Stimulated activated CD8-positive, alpha-beta memory T cell treated with anti-CD3 and anti-CD28 coated beads, Interleukin-7, amount 100 ng/mL, for 48 hours (primary cell): ENCODE measurements at regions not wholly inside any gene's neighbourhood (a gene's known extent, or its start where the extent isn't known, plus 50 kb on each side); places are given as distances from the start of the nearest gene placed in this dataset.

Experiments
- DNase-seq, 2 donors: peaks; one replicate each; pipeline ENCODE4 v3.0.0-alpha.2; 2020; ENCODE audit warnings: low read depth in 1 of 2; ENCODE audit errors: extremely low read depth in 1 of 2

DNA sequence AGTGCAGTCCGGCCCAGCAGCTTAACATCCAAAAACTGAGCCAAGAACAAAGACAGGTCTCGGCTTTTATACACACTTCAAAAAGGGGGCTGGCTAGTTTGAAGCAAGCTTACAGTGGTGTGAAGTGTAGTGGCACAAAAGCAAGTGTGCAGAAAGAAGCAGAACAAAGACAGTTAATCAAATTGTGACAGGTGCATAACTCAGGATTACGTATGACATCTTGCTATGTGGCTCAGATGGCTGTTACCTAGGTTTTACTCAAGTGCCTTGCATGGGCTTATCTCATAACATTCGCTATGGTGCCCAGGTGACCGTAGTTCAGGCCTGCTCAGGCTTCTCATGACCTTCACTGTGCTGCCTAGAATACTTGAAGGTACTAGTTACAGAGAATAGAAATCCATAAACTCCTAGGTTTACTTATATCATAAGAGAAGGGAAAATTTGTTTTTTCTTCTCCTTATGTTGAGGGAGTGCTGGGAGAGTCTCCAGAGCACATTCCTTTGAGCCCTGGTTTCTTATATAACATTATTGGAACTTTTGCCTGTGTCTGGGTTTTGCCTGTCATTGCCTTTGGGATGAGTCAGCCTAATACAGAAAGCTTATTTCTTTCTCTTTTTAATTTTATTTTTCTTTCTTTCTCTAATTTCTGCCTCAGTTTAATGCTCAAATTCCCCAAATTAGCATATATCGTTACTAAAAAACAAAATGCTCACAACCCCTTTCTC, 1629.1 kb upstream of the PCDH20 start:
- no peak for DNase-seq

DNA sequence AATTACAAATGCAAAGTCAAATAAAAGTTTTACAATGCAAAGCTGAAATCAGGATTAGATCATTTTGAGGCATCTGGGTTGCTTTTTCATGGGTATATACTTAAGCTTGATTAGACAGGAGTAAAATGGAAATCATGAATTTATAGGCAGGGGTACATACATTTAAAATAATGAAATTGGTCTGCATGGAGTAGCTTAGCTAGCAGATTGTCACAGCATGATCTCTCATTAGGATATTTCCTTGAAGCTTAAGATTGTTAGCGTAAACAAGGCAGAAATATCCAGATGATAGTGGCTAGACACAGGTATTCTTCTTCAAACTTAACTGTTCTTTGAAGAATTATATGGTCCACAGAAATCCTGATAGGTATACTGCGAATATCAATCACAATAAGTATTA, 1627.0 kb upstream of the PCDH20 start:
- DNase-seq: no peak

DNA sequence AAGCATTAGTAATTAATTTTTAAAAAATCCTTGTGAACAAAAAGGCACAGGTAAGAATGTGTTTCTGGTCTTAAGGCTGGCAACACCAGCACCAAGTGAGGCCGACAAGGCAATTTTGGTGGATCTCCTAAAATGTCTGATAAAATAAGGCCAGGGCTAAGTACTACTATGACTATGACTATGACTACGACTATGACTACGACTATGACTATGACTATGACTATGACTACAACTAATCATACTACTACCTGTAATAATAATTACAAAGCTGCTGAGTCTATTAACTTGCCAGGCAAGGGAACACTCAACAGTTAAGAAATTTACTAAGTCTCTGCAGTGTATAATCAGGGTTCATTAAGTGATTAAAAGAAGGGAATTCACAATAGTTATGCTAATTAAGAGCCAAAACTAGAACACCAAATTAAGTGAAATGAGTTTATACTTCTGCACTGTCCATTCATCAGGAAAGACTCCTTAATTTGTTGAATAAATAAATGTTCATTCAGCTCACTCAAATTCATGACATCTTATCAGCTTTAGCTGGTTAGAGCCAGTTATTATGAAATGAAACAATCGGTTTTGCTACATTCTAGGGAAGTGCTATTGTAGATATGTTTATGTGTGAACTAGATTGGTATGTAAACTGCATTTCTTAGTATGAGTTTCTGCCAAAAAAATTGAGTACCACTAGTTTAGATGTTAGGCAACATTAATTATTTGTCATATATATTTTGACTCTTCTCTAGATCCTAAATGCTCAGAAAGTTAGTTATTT, 1626.2 kb upstream of the PCDH20 start:
- DNase-seq: no peak

DNA sequence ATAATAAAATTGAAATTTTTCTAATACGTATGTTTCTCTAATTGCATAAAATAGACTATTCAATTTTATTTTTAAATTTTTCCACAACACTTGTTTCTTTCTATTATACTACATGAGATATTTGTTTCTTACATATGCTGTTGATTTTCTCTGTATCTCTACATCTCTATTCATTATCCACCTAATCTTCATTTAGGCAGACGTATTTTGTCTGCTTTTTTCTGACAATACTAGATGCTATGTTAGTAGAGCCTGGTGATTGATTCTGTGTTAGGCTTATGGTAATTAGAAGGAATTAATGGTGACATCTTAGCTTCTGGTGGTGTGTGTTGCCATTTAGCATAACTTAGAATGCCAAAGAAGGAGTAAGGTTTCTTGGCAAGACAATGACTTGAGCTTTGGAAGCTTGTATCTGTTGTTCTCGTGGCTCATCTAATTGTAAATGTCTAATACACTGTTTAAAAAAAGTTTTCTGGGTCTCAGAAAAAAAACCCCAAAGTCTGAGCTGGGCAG, 1610.7 kb upstream of the PCDH20 start:
- DNase-seq: no peak

DNA sequence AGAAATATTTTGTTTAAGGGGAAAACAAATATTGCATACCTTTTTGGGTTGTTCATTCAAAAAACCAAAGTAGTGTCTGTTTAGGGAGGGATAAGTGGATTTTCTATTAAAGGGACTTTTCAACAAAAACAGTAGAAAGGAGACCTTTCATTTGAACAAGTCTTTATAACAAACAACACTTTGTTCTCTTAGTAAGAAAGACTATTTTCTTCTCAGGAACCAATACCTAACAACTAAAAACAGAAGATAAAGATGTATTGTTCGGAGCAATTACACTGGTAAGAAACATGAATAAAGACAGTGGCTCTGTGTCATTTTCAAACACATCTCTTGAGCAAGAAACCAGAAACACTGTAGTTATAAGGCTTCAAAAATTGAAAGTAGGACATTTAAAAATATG, 1610.1 kb upstream of the PCDH20 start:
- DNase-seq: no peak

DNA sequence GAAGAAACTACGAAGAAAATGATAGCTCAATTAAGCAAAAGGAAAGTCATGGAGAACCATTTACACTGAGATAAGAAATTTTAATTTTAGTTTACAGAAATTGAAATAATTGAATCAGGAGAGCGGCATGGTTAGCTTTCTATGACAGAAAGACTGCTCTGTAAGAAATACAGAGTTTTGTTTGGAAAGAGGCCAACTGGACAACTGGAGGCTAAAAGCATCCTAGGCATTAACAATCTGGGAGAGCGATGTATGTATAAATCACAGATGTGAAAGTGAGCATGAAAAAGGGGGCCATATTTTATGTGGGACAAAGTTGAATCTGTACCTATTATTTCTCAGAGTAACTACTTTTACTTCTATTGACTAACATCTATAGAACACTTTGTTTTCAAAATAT, 1608.8 kb upstream of the PCDH20 start:
- DNase-seq: no peak

DNA sequence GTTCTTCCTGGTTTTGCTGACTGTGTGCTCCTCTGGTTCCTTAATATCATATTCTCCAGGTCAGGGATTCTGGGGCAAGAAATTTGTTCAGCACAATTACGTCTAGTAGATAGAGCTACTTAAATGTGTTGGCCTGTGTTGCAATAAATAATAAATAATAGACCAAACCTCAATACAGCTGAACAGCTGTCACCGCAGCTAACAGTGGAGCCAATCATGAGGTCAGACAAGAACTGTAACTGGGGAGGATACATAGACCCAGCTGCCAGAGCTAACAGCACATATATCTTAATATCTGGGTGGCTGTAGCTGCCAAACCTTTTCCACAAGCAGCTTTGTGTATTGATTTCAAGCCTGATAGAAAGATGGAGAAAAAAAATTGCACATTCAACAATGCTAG, 1596.3 kb upstream of the PCDH20 start:
- no peak for DNase-seq

DNA sequence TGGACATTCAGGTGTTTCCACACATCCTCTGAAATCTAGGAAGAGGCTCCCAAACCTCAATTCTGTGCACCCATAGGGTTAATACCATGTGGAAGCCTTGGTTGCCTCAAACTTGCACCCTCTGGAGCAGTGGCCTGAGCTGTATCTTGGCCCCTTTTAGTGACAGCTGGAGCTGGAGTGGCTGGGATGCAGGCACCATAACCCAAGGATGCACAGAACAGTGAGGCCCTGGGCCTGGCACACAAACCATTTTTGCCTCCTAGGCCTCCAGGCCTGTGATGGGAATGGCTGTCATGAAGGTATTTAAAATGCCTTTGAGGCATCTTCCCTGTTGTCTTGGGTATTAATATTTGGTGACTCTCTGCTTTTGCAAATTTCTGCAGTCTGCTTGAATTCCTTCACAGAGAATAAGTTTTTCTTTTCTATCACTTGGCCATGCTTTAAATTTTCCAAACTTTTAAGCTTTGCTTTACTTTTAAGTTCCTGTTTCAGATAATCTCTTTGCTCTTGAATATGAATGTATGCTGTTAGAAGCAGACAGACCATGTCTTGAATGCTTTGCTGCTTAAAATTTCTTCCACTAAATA, 1594.5 kb upstream of the PCDH20 start:
- no peak for DNase-seq

DNA sequence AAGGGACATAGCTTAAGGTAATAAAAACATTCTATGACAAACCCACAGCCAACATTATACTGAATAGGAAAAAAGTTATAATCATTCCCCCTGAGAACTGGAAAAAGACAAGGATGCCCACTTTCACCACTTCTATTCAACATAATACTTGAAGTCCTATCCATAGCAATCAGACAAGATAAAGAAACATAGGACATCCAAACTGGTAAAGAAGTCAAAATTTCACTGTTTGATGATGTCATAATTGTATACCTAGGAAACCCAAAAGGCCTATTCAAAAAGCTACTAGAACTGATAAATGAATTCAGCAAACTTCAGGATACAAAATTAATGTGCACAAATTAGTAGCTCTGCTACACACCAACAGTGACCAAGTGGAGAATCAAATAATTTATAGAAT, 1590.0 kb upstream of the PCDH20 start:
- no peak for DNase-seq

DNA sequence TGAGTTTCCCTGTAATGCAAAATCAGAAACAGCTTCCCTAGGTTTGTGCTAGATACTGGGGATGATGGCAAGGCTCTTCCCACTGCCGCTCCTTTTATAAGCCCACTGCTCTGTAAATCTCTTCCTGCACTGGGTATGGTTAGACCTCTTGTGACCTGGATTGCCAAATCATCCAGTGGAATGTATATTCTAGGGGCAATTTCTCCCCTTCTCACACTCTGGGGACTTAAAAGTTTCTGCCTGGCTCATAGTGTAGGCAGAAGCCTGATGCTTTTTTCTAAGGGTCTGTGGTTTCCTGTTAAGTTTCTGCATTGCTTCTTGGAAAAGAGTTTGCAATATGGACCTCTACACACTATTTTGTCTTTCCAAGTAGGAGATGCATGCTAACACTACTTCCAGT, 1582.0 kb upstream of the PCDH20 start:
- no peak for DNase-seq

DNA sequence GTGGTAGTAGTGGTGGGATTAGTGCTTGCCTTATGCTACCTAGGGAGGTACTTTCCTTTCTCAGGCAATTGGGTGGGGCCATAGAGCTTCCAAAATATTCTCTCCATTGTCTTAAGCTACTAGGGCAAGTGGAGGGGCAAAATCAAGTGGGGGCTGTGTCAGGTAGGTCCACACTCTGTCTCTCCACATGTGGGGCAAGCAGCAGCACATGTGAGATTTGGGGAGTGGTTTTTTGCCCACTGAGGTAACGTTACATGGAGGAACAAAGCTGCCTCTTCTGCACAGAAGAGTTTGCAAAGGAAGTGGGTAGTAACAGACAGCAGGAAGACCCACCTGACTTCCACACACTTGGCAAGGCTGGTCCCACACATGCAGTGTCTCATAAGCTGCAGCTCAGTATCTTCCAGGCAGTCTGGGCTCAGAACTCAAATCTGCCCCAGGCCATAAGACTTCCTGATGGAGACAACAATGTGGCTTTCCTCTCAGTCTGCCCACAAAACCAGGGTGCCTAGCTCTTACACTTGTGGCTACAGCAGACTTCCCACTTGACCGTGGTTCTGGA, 1581.5 kb upstream of the PCDH20 start:
- no peak for DNase-seq

DNA sequence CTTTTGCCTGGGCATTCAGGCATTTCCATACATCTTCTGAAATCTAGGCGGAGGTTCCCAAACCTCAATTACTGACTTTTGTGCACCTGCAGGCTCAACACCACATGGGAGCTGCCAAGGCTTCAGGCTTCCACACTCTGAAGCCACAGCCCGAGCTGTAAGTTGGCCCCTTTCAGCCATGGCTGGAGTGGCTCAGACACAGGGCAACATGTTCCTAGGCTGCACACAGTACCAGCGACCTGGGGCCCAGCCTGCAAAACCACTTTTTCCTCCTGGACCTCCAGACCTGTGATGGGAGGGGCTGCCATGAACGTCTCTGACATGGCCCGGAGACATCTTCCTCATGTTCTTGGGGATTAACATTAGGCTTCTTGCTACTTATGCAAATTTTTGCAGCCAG, 1558.2 kb upstream of the PCDH20 start:
- DNase-seq: no peak

DNA sequence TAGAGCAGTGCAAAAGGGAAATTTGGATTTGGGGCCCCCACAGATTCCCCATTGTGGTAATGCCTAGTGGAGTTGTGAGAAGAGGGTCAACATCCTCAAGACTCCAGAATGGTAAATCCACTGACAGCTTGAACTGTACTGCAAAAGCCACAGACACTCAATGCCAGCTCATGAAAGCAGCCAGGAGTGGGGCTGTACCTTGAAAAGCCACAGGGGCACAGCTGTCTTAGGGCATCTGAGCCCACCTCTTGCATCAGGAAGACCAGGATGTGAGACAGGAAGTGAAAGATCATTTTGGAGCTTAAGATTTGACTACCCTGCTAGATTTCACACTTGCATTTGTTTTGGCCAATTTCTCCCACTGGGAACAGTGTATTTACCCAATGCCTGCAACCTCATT, 1548.9 kb upstream of the PCDH20 start:
- no peak for DNase-seq

DNA sequence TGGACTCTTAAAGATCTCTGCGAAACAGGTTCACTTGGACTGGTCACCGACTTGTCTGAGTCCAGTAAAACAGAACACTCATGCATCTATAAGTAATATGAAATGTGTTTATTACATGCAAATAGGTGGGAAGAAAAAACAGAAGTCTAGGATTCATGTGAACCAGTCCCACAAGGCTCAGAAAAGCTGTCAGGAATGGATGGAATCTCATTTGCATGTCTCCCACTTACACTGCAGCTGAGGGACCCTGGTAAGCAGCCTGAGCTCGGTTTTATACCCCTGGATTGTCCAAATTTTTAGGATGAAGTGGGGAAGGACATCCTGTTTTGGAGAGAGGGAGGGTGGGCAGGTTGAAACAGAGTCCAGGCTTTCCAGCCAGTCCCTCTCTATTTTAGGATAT, 1545.1 kb upstream of the PCDH20 start:
- no peak for DNase-seq

DNA sequence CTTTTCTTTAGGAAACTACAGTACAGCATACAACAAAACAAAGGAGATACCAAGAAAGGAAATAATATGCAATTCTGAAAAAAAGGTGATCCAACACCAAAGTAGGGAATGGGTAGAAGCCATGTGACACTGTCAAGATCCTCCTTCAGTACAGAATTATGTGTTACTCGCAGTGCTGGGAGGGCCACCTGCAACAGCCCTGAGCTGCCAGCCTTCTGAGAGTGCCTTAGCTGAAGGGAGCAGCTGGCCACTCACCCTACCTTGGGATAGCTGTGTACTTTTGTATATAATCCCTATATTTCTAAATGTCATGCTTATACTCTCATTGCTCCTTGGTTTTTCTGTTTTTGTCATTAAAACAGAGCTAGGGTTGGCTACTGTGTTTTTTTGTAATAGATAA, 1518.2 kb upstream of the PCDH20 start:
- DNase-seq: no peak

DNA sequence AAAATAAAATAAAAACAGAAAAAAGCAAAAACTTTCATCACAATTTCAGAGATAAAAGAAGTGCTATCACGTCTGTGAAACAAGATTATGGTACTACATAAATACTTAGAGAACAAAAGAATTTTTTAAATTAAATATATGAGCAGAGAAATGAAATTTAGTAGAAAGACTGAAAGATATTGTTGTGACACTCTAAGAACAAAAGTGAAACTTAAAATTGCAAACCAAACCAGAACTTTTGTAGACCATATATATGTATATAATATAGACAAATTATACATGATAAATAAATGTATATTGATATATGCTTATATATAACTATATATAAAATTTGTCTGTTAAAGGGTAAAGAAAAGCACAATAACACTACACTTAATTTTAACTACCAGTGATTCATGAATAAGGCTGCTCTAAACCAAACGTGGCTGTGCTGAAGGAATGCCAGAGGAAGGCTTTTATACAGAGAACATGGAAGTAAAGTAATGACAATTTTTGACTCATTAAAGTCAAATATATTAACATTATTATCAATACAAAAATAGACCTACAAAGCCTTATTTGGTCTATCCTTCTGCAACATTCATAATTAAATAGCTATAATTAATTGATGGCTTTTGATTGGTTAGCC, 1516.7 kb upstream of the PCDH20 start:
- DNase-seq: no peak

DNA sequence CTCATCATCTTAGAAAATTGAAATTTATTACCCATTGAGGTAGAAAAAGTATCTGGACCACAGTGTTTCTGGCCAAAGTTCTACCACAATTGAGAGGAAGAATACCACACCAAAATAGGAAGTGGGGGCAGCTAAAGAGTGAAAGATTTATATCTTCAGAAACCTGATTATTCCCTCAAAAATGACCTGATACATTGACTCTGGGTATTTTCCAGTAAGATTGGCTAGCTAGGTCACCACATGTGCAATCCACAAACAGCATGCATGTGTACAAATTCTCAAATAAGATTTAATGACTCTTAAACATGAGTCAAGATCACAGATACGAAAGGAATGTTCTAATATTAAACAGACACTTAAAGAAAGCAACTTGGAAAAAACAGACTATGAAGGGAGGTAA, 1516.2 kb upstream of the PCDH20 start:
- DNase-seq: no peak

DNA sequence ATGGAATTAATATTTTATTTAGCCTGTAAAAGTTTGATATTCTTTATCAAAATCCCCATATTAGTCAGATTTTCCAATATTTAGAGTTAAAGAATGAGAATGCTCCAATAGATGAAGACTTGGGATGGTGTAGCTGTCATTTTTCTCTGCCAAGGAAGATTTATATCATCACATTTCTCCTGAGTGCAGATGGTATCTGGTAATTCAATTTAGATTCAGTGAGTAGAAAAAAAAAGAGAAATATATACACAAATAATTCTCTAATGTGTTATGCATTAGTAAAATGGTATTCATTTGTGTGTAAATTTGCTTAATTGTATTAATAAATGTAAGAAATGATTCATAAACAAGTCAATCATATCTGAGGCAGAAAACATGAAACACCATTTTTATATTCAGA, 1508.7 kb upstream of the PCDH20 start:
- no peak for DNase-seq

DNA sequence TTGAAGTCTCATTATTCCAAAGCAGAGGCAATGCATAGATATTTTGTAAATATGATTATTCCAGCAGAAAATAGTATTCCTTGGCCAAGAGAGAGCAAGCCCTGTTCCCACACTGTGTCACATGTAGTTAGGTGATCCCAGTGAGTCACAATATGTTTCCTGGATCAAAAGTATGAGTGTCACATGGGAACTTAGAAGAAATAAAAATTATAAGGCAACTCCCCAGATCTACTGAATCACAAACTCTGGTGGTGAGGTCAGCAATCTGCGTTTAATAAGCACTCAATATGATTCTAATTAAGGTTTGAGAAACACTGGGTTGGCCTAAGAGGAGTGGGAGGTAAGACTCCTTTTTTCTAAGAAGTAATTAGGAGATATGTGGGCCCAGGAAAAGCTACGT, 1504.5 kb upstream of the PCDH20 start:
- no peak for DNase-seq

DNA sequence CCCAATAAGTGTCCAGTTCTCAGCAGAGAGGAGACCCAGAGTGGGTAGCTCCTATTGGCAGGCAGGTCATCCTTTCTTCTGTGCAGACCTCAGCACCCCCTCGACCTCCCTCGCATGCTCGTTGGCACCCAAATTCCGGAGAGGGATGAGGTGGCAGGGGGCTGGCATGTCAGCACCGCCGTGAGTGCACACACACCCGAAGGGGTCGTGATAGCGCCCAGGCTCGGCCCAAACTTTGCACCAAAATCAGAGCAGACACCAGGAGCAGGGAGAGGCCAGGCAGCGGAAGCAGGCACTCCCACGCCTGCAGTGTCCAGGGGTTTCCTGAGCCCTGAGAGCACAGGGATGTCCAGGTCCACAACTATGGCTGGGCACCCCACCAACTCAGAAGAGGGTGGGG, 1503.8 kb upstream of the PCDH20 start:
- DNase-seq: no peak

DNA sequence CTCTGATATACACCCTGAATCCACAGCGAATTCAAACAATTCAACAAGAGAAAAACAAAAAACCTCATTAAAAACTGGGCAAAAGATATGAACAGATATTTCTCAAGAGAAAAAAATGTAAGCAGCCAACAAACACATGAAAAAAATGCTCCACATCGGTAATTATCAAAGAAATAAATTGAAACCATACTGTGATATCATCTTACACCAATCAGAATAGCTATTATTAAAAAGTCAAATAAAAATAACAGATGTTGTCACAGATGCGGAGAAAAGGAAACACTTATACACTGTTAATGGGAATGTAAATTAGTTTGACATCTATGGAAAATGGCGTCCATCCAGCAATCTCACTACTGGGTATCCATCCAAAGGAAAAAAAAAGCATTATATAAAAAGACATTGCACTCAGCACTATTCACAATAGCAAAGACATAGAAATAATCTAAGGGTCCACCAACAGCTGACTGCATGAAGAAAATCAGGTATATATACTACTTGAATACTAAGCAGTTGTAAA, 1495.0 kb upstream of the PCDH20 start:
- no peak for DNase-seq
